Iris pigment epithelial cell (primary cell): ENCODE measurements at regions not wholly inside any gene's neighbourhood (a gene's known extent, or its start where the extent isn't known, plus 50 kb on each side); places are given as distances from the start of the nearest gene placed in this dataset.
"Not testable (repeated sequence)": the region's sequence is repeated elsewhere in the genome, so short reads cannot be mapped to it uniquely, and the experiment has no call there.

Experiments
- DNase-seq: peaks from one replicate; pipeline ENCODE4 v3.0.0-alpha.2; 2011; ENCODE audit warnings: low read depth

DNA sequence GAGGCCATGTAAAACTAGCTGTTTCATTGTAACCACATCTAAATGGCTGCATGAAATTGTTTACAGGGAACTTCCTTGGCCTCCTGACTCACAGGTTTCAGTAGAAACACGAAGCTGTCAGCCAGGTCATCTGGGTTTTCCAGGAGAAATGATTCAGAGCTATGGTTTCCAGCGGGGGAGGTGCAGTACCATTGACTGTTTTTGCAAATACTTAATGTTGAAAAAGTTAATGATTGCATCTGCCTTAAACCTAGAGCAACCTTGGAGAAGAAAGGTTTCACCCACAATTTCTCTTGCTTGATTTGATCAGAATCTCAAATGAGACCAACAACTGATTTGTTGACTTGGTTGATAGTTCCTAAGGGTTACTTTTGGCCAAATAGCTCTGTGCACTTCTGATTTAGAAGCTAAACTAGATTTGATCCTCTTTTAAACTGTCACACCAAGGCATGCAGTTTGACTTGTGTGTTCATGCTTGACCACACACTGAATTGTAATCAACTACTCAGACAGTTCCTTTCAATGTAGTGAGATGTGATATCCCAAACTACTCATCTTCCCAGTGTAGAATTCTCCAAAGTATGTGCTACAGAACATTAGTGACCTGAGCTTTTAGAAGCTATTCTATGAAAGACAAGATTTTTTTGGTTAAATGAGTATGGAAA lies 193.5 kb upstream of the CHST9 start:
- DNase-seq = peak; percentile 88

DNA sequence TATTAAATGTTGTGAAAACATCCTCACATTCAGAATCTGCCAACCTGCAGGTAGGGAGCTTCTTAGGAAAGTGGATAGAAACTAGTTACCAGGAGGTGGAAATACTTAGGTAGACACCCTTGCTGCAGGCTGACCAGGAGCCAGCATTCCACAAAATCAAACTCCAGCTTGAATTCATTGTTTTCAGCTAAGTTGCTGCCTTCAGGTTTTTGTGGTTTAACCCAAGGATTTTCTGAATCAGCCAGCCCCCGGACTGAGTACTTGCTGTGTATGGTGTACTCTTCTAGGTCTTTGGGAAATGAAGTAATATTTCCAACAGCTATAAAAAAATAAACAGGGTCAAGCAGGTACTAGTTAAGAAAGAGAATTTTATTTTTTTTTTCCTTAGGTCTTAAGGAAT lies 192.1 kb upstream of the CHST9 start:
- peak; percentile 75 for DNase-seq

DNA sequence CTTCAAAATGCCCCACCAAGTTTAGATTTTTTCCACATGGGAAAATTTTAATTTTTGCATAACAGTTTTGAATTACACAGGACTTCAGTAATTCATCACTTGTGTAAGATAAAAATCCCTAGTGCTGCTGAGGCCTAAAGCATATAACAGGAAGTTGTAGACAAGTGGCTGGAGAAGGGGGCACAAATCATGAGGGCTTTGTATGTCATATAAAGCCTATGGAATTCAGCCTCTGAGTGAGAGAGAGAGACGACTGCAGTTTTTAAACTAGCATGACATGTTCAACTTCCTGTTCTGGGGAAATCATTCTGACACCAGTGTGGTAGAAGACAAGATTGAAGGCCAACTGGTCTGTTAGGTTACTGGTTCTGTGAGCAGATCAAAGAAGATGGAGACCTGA lies 187.3 kb upstream of the CHST9 start:
- DNase-seq = no peak

DNA sequence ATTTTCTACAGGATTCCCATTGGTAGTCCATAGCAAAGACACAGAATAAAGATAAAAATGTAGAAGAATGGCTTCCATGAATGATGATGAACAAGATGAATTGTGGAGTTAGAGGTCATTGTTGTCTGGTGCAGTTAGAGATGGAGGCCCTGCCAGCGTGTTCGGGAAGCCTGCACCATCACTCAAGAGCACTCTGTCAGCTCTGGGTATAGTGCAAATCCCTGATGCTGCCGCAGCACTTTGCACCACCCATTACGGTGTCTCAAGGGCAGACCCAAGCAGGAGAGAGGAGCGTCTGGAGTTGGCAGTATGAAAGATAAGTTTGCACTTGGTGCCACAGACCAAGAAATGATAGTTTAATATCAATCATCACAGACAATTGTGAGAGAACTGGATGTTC lies 181.6 kb upstream of the CHST9 start:
- DNase-seq = no peak

DNA sequence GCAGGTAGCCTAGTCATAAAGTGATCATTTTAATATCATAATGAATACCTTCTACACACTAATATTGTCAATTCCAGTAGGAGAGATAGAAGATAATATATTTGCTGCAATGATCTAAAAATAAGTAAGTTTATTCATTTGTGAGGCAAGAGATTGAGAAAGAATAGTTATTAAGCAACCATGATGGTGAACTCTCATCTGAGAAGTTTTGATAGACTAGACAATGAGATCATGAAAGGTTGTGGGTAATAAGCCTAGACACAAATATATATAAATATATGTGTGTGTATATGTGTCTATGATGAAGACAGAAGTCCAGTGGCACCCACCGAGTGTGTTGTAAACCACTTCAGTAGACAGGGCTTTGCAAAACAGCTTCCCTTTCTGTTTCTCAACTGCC lies 181.0 kb upstream of the CHST9 start:
- DNase-seq = peak; percentile 3

DNA sequence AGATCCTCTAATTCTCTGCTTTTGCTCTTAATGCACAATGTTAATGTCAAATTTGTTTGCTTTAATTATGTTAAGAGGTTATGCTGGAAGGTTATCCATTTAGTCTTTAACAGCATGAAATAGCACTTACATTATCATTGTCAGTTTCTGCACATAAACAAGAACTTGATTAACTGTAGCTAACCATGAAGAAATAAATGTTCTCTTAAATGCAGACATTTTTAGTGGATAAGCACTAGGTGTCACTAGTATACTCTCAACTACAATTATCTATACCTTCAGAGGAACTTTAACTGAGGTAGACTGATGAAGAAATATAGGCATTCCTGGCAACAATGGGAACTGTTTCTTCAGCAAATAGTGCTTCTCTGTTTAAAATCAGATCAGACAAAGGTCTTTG lies 178.8 kb upstream of the CHST9 start:
- DNase-seq = peak; percentile 23

DNA sequence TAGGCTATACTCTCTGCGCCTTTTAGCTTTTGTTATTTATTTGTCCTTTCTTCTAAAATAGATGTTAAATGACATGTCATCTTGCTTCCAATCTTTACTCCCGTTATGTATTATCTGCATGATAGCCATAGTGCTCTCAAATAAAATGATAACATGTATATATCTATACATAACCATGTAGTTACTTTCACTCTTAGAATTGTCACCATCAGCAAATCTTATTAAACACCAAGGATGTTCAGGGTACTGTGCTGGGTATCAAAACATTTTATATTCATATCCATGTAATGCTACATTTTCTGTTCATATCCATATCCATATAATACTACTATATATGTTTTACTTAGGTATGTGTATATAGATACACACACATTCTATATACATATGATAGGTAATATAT lies 176.4 kb upstream of the CHST9 start:
- no peak for DNase-seq

DNA sequence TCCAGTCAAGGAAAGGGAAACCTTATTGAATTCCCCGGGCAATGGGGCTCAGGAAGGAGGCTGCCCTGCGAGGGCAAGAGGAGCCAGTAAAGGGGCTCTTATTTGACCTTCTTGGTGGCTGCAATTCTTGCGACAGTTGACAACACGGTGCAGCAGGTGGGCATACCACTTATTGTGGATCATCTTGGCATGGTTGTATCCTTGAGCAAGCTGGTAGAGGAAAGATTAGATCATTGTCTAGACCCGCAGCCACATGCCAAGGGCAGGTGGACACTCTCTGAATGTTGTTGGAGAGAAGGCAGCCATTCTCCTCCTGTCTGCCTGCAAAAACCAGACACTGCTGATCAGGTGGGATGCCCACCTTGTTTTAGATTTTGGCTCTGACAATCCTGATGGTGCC lies 170.2 kb upstream of the CHST9 start:
- no peak for DNase-seq

DNA sequence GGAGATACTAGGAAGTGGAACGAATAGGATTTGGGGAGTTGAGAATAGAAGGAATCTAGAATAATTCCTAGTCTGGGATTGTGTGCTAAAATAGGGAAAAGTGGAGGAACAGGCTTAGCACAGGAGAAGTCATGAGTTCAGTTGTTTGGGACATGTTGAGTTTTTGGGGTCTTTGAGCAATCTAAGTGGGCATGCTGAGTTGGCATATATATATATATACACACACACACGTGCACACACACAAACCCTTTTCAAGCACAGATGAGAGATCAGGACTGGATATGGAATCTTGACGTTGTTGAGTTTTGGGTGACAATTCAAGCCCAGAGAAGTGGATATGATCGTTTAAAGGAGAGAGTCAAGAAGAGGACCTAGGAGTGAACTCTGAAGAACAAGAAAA lies 168.2 kb upstream of the CHST9 start:
- DNase-seq = no peak

DNA sequence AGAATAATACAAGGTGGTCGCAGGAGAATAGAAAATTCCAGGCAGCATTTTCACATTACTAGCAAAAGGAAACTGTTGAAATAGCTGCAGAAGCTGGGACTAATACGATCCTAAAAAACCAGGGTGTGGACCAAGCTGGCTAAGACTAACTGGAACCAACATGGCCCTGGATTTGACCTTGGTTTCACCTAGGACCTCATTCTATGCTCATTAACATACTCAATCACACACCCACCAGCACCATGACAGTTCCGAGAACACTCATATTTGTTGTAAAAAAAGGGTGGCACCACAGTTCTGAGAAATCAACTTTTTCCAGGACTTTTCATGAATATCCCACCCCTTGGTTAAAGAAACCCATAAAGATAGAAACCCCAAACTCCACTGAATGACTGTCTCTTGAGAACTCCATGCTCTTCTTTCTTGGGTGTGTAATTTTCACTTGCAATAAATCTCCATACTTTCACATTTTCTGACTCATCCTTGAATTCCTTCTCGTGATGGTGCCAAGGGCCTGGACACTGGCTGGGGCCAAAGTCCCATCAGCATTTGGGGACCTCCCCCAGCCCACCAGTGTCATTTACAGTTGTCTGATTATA lies 164.3 kb upstream of the CHST9 start:
- DNase-seq = no peak

DNA sequence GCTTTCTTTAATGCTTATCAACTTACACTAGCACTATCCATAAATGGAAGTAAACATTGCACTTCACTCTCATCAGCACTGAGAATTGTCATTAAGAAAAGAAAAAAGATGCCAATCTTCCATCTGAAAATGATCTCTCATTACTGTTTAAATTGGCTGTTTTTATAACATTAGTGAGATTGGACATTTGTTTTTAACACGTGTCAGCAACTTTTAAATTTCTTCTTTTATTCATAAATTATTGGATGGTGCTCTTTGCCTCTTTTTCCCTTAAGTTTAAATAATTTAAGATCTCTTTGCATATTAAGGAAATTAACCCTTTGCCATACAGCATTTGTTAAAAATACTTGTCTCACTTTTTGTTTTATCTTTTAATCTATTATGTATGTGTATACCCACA lies 146.5 kb upstream of the CHST9 start:
- DNase-seq = no peak

DNA sequence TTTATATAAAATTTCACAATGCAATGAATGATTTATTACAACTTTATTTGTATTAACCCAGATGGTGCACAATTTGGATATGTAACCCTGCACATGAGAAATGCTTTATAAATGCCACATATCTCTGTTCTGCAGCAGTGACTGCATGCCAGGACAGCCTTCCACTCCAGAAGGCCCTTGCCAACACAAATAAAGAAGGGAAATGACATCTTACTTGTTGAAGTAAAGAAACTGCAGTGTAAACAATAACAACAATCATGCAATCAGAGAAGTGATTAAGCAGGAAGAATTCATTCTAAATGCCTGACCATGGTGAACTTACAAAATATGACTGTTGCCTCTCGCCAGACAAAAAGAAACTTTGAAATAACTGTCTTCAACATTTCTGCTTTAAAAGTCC lies 129.9 kb upstream of the CHST9 start:
- DNase-seq = peak; percentile 1

DNA sequence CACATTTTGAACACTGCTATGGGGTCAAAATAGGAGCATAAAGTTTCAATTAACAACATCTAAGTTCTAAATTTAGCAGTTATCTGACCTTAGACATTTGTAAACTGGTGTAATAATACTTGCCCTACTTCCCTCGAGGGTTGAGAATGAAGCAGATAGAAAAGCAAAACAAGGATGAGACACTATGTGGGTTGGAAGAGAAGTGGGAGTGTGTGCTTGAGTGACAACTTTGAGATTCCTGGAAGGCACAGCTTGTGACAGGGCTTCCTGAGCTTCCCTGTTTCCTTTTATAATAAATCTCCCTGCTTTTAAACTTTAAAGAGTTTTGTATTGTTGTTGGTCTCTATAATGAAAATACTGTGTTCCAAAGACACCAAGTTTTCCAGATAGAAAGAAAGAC lies 128.6 kb upstream of the CHST9 start:
- no peak for DNase-seq

DNA sequence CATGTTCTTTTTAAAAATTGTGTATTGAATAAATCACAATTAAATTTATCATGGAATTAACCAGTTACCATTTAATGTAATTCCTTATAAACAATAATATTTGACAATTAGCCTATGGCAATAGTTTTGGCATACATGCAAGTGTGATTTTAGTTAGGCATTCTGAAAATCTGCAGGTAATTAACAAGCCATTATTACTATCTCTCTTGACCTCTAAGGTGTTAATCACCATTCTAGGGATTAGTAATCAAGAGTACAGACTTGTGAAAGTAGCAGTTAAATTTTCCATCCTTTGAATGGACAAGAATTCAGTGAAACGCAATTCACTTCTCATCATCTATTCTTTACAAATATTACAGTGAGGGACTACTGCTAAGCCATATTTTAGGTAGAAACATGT lies 127.7 kb upstream of the CHST9 start:
- DNase-seq = no peak

DNA sequence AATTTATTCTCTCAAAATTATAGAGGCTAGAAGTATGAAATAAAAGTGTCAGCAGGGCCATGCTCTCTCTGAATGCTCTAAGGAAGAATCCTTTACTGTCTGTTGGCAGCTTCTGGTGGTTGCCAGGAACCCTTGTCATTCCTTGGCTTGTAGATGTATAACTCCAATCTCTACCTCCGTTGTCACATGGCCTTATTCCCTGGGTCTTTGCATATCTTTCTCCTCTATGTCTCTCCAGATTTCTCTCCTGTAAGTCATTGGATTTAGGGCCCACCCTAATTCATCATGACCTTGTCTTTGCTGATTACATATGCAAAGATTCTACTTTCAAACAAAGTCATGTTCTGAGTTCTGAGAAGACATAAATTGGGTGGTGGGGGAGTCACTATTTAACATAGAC lies 127.0 kb upstream of the CHST9 start:
- DNase-seq = no peak

DNA sequence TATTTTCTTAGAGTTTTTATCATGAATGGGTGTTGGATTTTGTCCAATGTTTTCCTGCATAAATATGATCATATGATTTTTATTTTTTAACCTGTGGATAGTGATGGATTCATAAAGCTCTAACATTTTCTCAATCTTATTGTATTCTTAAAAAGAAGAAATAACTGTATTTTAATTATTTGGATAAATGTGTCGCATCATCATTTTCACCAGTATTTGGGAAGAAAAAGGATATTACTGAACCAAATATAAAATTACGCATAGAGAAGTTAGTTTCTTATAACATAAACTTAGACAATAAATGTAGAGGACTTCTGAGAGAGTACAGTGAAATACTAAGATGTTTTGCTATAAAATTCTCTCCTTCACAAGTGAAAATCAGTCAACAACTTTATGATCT lies 126.0 kb upstream of the CHST9 start:
- DNase-seq = no peak

DNA sequence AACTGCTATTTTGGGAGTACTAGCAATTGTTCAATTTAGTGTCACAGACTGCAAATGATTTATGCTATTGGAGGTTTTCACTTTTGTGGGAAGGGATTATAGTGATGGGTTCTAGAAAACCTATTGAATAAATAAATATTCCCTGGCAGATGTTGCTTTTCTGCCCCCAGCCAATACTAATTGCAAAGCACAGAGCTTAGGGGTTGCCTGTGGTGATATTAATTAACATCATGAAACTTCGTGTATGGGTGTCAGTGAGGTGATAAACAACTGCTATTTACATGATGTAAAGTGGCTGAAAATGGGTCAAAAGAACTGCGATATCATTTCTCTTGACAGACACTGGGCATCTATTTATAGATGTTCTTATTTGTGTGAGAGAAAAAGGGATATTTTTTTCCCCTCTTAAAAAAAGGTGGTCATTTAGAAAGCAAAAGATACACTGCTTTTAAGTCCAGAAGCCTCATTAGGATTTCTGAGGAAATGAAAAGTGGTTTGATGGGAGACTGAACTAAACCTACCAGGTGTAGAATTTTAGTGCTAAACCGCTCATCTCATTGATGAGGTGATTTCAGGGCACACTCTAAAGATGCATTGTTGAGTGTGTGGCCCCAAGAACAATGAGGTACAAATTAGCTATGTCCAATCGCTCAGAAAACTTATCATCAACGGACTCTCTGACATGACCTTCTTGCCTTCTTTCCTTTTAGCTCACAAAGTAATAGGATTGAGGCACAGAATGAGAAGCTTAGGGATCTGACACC lies 116.7 kb upstream of the CHST9 start:
- no peak for DNase-seq

DNA sequence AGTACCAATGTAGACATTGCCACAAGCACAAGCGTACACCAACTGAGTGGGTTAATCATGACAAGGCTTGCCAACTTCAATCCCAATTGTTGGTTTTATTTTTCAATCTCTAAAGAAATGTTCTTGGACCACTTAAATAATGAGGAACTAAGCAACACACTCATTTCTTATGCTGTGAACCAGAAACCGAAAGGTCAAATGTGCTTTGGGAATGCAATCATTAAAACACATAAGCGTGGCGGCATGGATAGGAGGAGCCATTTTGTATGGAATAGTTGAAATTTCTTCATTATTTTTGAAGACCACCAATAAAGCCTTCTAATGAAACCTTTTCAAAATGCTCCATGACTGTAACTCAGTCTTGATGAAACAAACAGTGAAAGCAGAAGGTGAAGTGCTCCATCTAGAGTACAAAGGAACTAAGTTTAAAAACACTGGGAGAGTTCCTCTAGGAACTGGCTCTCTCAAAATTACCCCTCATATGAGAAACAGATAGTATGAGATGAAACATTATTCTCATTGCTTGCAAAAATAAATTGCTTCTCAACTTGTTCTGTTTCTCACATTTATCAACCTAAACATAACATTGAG lies 113.2 kb upstream of the CHST9 start:
- no peak for DNase-seq

DNA sequence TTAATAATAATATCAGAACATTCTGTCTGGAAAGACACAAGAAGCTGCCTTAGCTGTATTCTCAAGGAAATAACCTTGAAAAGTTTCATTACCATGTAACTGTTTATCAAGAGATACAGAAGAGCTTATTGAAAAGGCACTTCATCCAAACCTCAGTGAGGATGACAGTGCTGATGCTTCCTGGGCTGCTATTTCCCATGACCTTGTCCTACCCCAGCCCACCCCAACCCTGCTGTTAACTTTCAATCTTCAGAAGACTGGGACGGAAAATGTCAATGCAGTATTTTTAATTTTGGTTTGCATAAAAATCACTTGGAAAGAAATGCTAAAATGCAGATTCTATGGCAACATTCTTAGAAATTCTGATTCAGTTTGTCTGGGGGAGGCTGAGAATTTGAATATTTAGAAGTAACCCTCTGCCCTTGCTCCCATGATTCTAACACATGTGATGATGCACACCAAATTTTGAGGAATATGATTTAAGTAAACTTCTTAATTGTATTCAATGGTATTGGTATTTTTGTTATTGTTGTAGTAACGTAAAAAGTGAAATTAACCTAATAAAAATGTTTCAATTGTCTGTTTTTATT lies 101.0 kb upstream of the CHST9 start:
- DNase-seq = not testable (repeated sequence)

DNA sequence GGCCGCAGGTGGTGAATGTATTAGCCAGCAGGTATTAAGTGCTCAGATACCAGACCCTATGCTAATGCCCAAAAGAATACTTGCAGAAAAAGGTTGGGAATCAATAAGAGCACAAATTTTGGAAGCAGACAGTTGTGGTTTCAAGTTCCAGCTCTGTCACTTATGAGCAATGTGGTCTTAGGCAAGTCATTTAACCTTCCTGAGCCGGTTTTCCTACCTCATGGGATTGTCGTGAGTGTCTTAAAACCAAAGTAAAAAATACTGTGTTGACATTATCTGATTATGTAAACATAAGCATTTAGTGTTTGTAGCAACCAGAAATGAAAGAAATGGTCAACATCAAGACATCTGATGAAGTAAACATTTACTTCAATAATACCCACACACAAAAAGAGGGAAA lies 93.0 kb upstream of the CHST9 start:
- no peak for DNase-seq

DNA sequence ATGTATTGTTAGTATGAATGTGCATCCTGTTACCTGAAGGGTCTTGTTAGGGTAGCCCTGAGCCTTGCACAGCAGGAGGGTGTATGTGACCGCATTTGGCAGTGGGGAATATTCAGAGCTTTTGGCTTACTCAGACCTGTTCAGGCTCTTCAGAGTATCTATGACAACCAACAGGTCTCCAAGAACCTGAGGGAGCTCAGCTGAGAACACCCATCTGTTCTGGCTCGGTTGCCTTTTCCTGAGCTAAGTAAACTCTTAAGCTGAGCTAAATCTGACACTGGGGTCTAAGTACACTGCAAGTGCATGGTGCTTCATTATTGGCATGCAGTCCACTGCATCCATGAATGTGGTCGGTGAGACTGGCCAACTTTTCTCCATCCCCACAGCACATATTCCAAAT lies 92.4 kb upstream of the CHST9 start:
- no peak for DNase-seq

DNA sequence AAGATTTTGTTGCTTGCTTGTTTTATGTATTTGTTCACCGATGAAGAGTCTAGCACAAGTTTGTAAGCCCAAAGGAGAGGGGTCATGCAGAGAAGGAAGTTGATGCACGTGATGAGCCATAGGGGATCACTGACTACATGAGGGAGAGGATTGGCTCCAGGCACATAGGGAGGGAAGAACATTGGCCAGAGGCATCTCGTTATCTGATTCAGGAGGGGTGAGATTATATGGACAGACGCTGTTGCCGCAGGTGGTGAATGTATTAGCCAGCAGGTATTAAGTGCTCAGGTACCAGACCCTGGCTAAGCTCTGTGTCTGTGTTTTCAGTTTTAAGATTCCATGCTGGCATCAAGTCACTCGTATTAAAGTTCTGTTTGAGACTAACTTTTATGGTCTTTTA lies 91.8 kb upstream of the CHST9 start:
- no peak for DNase-seq

DNA sequence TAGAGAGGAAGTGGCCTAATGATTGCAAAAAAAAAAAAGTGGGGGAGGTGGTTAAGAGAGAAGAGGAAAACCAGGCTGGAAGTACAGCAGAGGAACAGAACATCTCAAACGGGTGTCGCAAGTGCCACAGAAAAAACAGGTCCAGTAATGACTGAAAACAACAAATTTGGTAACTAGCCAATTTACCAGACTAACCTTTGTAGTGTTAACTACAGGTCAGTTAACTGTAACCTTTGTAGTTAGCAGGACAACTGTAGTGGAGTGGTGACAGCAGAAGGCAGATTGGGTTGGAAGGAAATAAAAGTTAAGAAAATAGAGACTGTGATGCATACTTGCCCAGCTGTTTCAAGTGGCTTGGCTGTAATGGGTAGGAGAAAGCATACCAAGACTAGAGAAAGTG lies 91.4 kb upstream of the CHST9 start:
- no peak for DNase-seq
